H1 (cell line): ENCODE measurements at regions not wholly inside any gene's neighbourhood (a gene's known extent, or its start where the extent isn't known, plus 50 kb on each side); places are given as distances from the start of the nearest gene placed in this dataset.

Source experiments
- CTCF ChIA-PET: fragments of 300-600 bp; sonication (Branson Sonifier 250); formaldehyde crosslinking; loops from one replicate; lab custom pipeline; 2021; ENCODE audit not compliant: partially characterized antibody; lab: Charles Lee
- POLR2A ChIA-PET: fragments of 300-600 bp; sonication (Branson Sonifier 250); formaldehyde crosslinking; loops from one replicate; lab custom pipeline; 2021; ENCODE audit warnings: inconsistent platforms; ENCODE audit not compliant: partially characterized antibody; lab: Charles Lee
- DNase-seq, 2 experiments: peaks; one replicate each; pipeline versions ENCODE4 v3.0.0 to v3.0.0-alpha.2; 2010 to 2022; ENCODE audit warnings: low spot score in 2 of 2, low read depth in 1 of 2, mixed read lengths in 1 of 2
- FAIRE-seq: peaks from 2 replicates; lab custom pipeline; 2011; peaks lifted over from hg19 to GRCh38; lab: Jason Lieb, UNC
- H2AFZ ChIP-seq: 2 replicates; pipeline ENCODE4 v1.8.1; 2012; ENCODE audit warnings: low read length, inconsistent platforms
- H2AK5ac ChIP-seq: 2 replicates; pipeline ENCODE4 v1.6.1; 2013; ENCODE audit warnings: low read depth, low read length
- H2BK120ac ChIP-seq: replicated peaks from 2 replicates; pipeline ENCODE3; 2013; ENCODE audit warnings: low read depth, low read length, inconsistent platforms
- H2BK12ac ChIP-seq: 2 replicates; pipeline ENCODE4 v1.6.1; 2013; ENCODE audit warnings: low read depth, low read length
- H2BK15ac ChIP-seq: 2 replicates; pipeline ENCODE4 v1.6.1; 2013; ENCODE audit warnings: low read length
- H2BK20ac ChIP-seq: 2 replicates; pipeline ENCODE4 v1.6.1; 2013; ENCODE audit warnings: low read length
- H2BK5ac ChIP-seq: 2 replicates; pipeline ENCODE4 v1.6.1; 2013; ENCODE audit warnings: low read depth, low read length
- H3K14ac ChIP-seq: 2 replicates; pipeline ENCODE4 v1.6.1; 2013; ENCODE audit warnings: inconsistent platforms; ENCODE audit not compliant: insufficient read length
- H3K18ac ChIP-seq: 2 replicates; pipeline ENCODE4 v1.6.1; 2013; ENCODE audit warnings: low read length; ENCODE audit errors: extremely low read depth
- H3K23ac ChIP-seq: 2 replicates; pipeline ENCODE4 v1.6.1; 2013; ENCODE audit warnings: inconsistent platforms; ENCODE audit not compliant: insufficient read length
- H3K23me2 ChIP-seq: 2 replicates; pipeline ENCODE4 v1.6.1; 2013; ENCODE audit warnings: low read depth, low read length
- H3K27ac ChIP-seq: 2 replicates; pipeline ENCODE4 v1.6.1; 2011; ENCODE audit warnings: low read depth, low read length, inconsistent platforms
- H3K27me3 ChIP-seq, 4 experiments: replicated peaks in 1 of 4; 1 replicate in 1 of 4; 2 replicates in 3 of 4; pipeline versions ENCODE4 v1.6.1 to v1.8.1; 2011 to 2013; ENCODE audit warnings: low read length in 3 of 4, mild to moderate bottlenecking in 3 of 4, inconsistent platforms in 2 of 4, mixed read lengths in 2 of 4, moderate library complexity in 1 of 4; ENCODE audit not compliant: control insufficient read depth in 3 of 4, insufficient read depth in 3 of 4; ENCODE audit errors: extremely low read depth in 1 of 4
- H3K36me3 ChIP-seq, 4 experiments: 2 replicates each; pipeline versions ENCODE4 v1.6.1 to v1.8.1; 2011 to 2013; ENCODE audit warnings: mild to moderate bottlenecking in 4 of 4, low read length in 3 of 4, moderate library complexity in 2 of 4, control low read depth in 1 of 4, inconsistent platforms in 1 of 4; ENCODE audit not compliant: insufficient read depth in 4 of 4, control insufficient read depth in 2 of 4
- H3K4ac ChIP-seq: replicated peaks from 2 replicates; pipeline ENCODE3; 2013; ENCODE audit warnings: low read length, low read depth, mixed read lengths, inconsistent platforms; ENCODE audit not compliant: insufficient read length
- H3K4me1 ChIP-seq, 4 experiments: replicated peaks in 1 of 4; 1 replicate in 1 of 4; 2 replicates in 3 of 4; pipeline versions ENCODE4 v1.6.1 to v1.8.1; 2011 to 2013; ENCODE audit warnings: low read length in 3 of 4, inconsistent platforms in 2 of 4, mixed read lengths in 1 of 4; ENCODE audit not compliant: insufficient read depth in 4 of 4, control insufficient read depth in 3 of 4
- H3K4me2 ChIP-seq, 2 experiments: 2 replicates each; pipeline versions ENCODE4 v1.6.1 to v1.8.1; 2011 to 2013; ENCODE audit warnings: low read depth in 2 of 2, low read length in 2 of 2, control low read depth in 1 of 2, inconsistent platforms in 1 of 2, mild to moderate bottlenecking in 1 of 2; ENCODE audit not compliant: insufficient read depth in 1 of 2
- H3K4me3 ChIP-seq, 4 experiments: fragments of 200-600, 300-600 bp in 1 of 4; sonication (generic), shearing (Covaris generic), sonication (Bioruptor Twin) in 1 of 4; 2 replicates each; pipeline versions ENCODE4 v1.5.1 to v1.8.1; 2011 to 2016; ENCODE audit warnings: low read length in 4 of 4, low read depth in 3 of 4, control low read depth in 2 of 4, inconsistent platforms in 2 of 4, mild to moderate bottlenecking in 2 of 4, mixed read lengths in 1 of 4, moderate library complexity in 1 of 4; ENCODE audit not compliant: insufficient read depth in 2 of 4; ENCODE audit errors: extremely low read depth in 1 of 4
- H3K56ac ChIP-seq: replicated peaks from 2 replicates; pipeline ENCODE3; 2013; ENCODE audit warnings: low read depth, mild to moderate bottlenecking, mixed read lengths, low read length, inconsistent platforms; ENCODE audit not compliant: insufficient read length
- H3K79me1 ChIP-seq: 2 replicates; pipeline ENCODE4 v1.6.1; 2013; ENCODE audit warnings: low read depth, low read length, control low read depth
- H3K79me2 ChIP-seq, 2 experiments: 2 replicates each; pipeline versions ENCODE4 v1.6.1 to v1.8.1; 2012 to 2013; ENCODE audit warnings: low read length in 2 of 2, mild to moderate bottlenecking in 2 of 2, inconsistent platforms in 1 of 2; ENCODE audit not compliant: insufficient read depth in 2 of 2, control insufficient read depth in 1 of 2
- H3K9ac ChIP-seq, 4 experiments: replicated peaks in 1 of 4; 1 replicate in 1 of 4; 2 replicates in 3 of 4; pipeline versions ENCODE4 v1.6.1 to v1.8.1; 2011 to 2013; ENCODE audit warnings: low read depth in 3 of 4, low read length in 3 of 4, control low read depth in 2 of 4, mild to moderate bottlenecking in 2 of 4, moderate library complexity in 2 of 4, inconsistent platforms in 1 of 4; ENCODE audit errors: extremely low read depth in 1 of 4
- H3K9me3 ChIP-seq, 2 experiments: 2 replicates each; pipeline versions ENCODE4 v1.6.1 to v1.8.1; 2012 to 2013; ENCODE audit warnings: mild to moderate bottlenecking in 2 of 2, moderate library complexity in 2 of 2, control low read depth in 1 of 2, inconsistent platforms in 1 of 2, low read depth in 1 of 2, low read length in 1 of 2, mixed read lengths in 1 of 2; ENCODE audit not compliant: insufficient read depth in 2 of 2
- H4K20me1 ChIP-seq, 2 experiments: replicated peaks in 1 of 2; 2 replicates each; pipeline versions ENCODE3 to v1.8.1; 2011 to 2013; ENCODE audit warnings: inconsistent platforms in 2 of 2, low read length in 2 of 2, mild to moderate bottlenecking in 1 of 2; ENCODE audit not compliant: insufficient read depth in 2 of 2, control insufficient read depth in 1 of 2
- H4K5ac ChIP-seq: 2 replicates; pipeline ENCODE4 v1.6.1; 2013; ENCODE audit warnings: low read length, low read depth, mixed read lengths, inconsistent platforms; ENCODE audit not compliant: insufficient read length
- H4K8ac ChIP-seq: 2 replicates; pipeline ENCODE4 v1.8.0; 2013; ENCODE audit warnings: mild to moderate bottlenecking, moderate library complexity, low read length, inconsistent platforms; ENCODE audit not compliant: insufficient read depth; ENCODE audit errors: extremely low read depth
- H4K91ac ChIP-seq: replicated peaks from 2 replicates; pipeline ENCODE3; 2013; ENCODE audit warnings: low read length, mixed read lengths, inconsistent platforms; ENCODE audit not compliant: insufficient read length
- CBX5 ChIP-seq: fragments of 300-800, 300-1000 bp; sonication (generic); IDR thresholded peaks from 2 replicates; pipeline ENCODE4 v1.7.1; 2016; ENCODE audit warnings: antibody characterized with exemption, low read length, low read depth
- JUN ChIP-seq: IDR thresholded peaks from 2 replicates; pipeline ENCODE4 v1.6.1; 2011; ENCODE audit warnings: low read depth, mild to moderate bottlenecking, improper control_type of control experiment, low read length
- SAP30 ChIP-seq: fragments of 300-600 bp; sonication (generic); IDR thresholded peaks from 2 replicates; pipeline ENCODE4 v1.7.1; 2012; ENCODE audit warnings: low read length, moderate library complexity, mild to moderate bottlenecking, inconsistent platforms; ENCODE audit not compliant: insufficient read depth, insufficient replicate concordance
- SIRT6 ChIP-seq: IDR thresholded peaks from one replicate; pipeline ENCODE4 v1.7.1; 2012; ENCODE audit warnings: low read length, inconsistent platforms
- SRF ChIP-seq: IDR thresholded peaks from 2 replicates; pipeline ENCODE4 v1.6.1; 2011; ENCODE audit warnings: mild to moderate bottlenecking, low read depth, low read length, moderate library complexity
- SUZ12 ChIP-seq: fragments of 200-600 bp; sonication (generic); IDR thresholded peaks from 2 replicates; pipeline ENCODE4 v1.6.1; 2012; ENCODE audit warnings: mild to moderate bottlenecking, inconsistent platforms, low read length, moderate library complexity, mixed read lengths
- TBP ChIP-seq: IDR thresholded peaks from 2 replicates; pipeline ENCODE4 v1.6.1; 2011; ENCODE audit warnings: low read depth, low read length, improper control_type of control experiment
- TCF12 ChIP-seq: IDR thresholded peaks from 2 replicates; pipeline ENCODE4 v1.6.1; 2011; ENCODE audit warnings: low read depth, mild to moderate bottlenecking, low read length
- YY1 ChIP-seq: IDR thresholded peaks from 2 replicates; pipeline ENCODE4 v1.6.1; 2011; ENCODE audit warnings: low read depth, mild to moderate bottlenecking, low read length
- WGBS, 2 experiments: shearing (Covaris generic) in 1 of 2; methylation state at CpG; one replicate each; pipeline versions ENCODE4 v1.1.6 to v1.1.7; 2013 to 2015; ENCODE audit warnings: low lambda C conversion rate in 2 of 2, mixed read lengths in 2 of 2, inconsistent platforms in 1 of 2, low coverage in 1 of 2, missing lambda C conversion rate in 1 of 2; ENCODE audit not compliant: insufficient replicate concordance in 2 of 2, insufficient coverage in 1 of 2, insufficient read length in 1 of 2; ENCODE audit errors: extremely low coverage in 1 of 2, missing lambda C conversion rate in 1 of 2; 5-methylcytosine and 5-hydroxymethylcytosine counted together

- Histone ChIP-seq H3K79me1 (no peaks in the 10 kb centered on the region), H2AFZ (no peak overlapping the region), H3K18ac (no peak overlapping the region), H4K20me1 (no peaks in the 10 kb centered on the region), H3K9me3 (no peaks in the 10 kb centered on the region), H4K8ac (no peak overlapping the region), H4K5ac (no peak overlapping the region), H3K4me1 (no peaks in the 10 kb centered on the region), H3K23me2 (no peaks in the 10 kb centered on the region), H3K14ac (no peak overlapping the region), H2AK5ac (no peak overlapping the region), H3K27ac (no peak overlapping the region), H2BK120ac (no peak overlapping the region), H2BK12ac (no peak overlapping the region), H3K36me3 (no peaks in the 10 kb centered on the region), H3K56ac (no peak overlapping the region), H3K27me3 (no peaks in the 10 kb centered on the region), H2BK15ac (no peak overlapping the region), H4K91ac (no peak overlapping the region), H3K23ac (no peak overlapping the region), H3K4ac (no peak overlapping the region), H3K79me2 (no peaks in the 10 kb centered on the region), H3K9ac (no peak overlapping the region), H2BK20ac (no peak overlapping the region), H3K4me2 (no peak overlapping the region), H2BK5ac (no peak overlapping the region), H3K4me3 (no peak overlapping the region)
- ChIA-PET CTCF (no interaction called here), POLR2A (no interaction called here)
- DNase-seq, result no peak
- TF ChIP-seq CBX5 (no peak), SIRT6 (no peak), TBP (no peak), JUN (no peak), TCF12 (no peak), SRF (no peak), YY1 (no peak), SAP30 (no peak), SUZ12 (no peak)
- no peak for FAIRE-seq
- WGBS, 2 experiments, result 80% methylated on average over 3 of the region's 3 CpGs; no CpG with 5 or more reads in 1 of the 2 experiments
Observed at GRCh38 chr12:87651670-87652425, 377.4 kb downstream of the C12orf50 start.
